Body of pancreas (tissue), 4 donors: ENCODE measurements at regions not wholly inside any gene's neighbourhood (a gene's known extent, or its start where the extent isn't known, plus 50 kb on each side); places are given as distances from the start of the nearest gene placed in this dataset.

ENCODE experiments used
- POLR2A ChIP-seq, 3 donors: fragments of 450-650 bp; IDR thresholded peaks; one replicate each; pipeline ENCODE4 v1.6.1; 2016; ENCODE audit warnings: antibody characterized with exemption in 3 of 3, mild to moderate bottlenecking in 2 of 3
- TF ChIP-seq, protein P1 (sequence below), 7 experiments: fragments of 450-650 bp in 4 of 7; fragments of 200-600 bp in 3 of 7; sonication (generic) in 3 of 7; IDR thresholded peaks; one replicate each; pipeline ENCODE4 v1.5.1; 2016 to 2019; ENCODE audit warnings: antibody characterized with exemption in 7 of 7

DNA sequence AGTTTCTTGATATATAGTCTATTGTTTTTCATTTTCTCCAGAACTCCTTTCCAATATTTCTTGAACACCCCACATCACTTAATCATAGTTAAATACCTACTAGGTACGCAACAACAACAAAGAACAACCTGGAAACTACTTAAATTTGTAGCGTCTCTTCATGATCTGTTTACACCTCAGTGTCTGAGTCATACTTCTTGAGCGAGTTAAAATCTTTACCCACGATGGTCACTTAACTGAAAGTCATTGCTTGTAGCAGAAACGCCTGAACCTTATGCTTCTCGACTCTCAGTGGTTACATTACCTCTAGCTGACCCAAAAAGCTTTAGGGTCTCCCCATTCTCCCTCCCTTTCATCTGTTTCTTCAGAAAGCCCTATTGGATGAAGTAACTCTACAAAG is 131.3 kb downstream of the EN1 start:
- no peak for TF ChIP-seq POLR2A (IDR thresholded peaks at IDR 0.05)
- TF ChIP-seq, protein P1, sequence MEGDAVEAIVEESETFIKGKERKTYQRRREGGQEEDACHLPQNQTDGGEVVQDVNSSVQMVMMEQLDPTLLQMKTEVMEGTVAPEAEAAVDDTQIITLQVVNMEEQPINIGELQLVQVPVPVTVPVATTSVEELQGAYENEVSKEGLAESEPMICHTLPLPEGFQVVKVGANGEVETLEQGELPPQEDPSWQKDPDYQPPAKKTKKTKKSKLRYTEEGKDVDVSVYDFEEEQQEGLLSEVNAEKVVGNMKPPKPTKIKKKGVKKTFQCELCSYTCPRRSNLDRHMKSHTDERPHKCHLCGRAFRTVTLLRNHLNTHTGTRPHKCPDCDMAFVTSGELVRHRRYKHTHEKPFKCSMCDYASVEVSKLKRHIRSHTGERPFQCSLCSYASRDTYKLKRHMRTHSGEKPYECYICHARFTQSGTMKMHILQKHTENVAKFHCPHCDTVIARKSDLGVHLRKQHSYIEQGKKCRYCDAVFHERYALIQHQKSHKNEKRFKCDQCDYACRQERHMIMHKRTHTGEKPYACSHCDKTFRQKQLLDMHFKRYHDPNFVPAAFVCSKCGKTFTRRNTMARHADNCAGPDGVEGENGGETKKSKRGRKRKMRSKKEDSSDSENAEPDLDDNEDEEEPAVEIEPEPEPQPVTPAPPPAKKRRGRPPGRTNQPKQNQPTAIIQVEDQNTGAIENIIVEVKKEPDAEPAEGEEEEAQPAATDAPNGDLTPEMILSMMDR (IDR thresholded peaks at IDR 0.05), result no peak
